CD4-positive, alpha-beta memory T cell (primary cell): ENCODE measurements at regions not wholly inside any gene's neighbourhood (a gene's known extent, or its start where the extent isn't known, plus 50 kb on each side); places are given as distances from the start of the nearest gene placed in this dataset.

Source experiments
- CTCF ChIA-PET: fragments of 350-600 bp; sonication (Branson Sonifier 250); formaldehyde crosslinking; loops from one replicate; lab custom pipeline; 2021; ENCODE audit warnings: inconsistent platforms; ENCODE audit not compliant: partially characterized antibody; lab: Charles Lee
- POLR2A ChIA-PET: fragments of 350-600 bp; sonication (Branson Sonifier 250); formaldehyde crosslinking; loops from one replicate; lab custom pipeline; 2021; ENCODE audit not compliant: partially characterized antibody; lab: Charles Lee
- DNase-seq, 5 donors: peaks; one replicate each; pipeline versions ENCODE4 v3.0.0 to v3.0.0-alpha.2; 2020 to 2022; ENCODE audit warnings: mixed read lengths in 1 of 5
- H3K27ac ChIP-seq: one replicate; pipeline ENCODE4 v1.7.0; 2013; ENCODE audit warnings: low read depth, low read length
- H3K27me3 ChIP-seq: 2 replicates; pipeline ENCODE4 v1.7.0; 2013; ENCODE audit warnings: mild to moderate bottlenecking, low read length, moderate library complexity; ENCODE audit not compliant: insufficient read depth
- H3K36me3 ChIP-seq: 2 replicates; pipeline ENCODE4 v1.7.0; 2013; ENCODE audit warnings: mild to moderate bottlenecking, low read length, moderate library complexity; ENCODE audit not compliant: insufficient read depth
- H3K4me1 ChIP-seq: 2 replicates; pipeline ENCODE4 v1.7.0; 2013; ENCODE audit warnings: mild to moderate bottlenecking, low read length, moderate library complexity; ENCODE audit not compliant: insufficient read depth
- H3K4me3 ChIP-seq, 2 donors: one replicate each; pipeline ENCODE4 v1.7.0; 2013; ENCODE audit warnings: low read length in 2 of 2, mild to moderate bottlenecking in 1 of 2
- H3K9me3 ChIP-seq, 2 donors: one replicate each; pipeline ENCODE4 v1.7.0; 2013; ENCODE audit warnings: low read length in 2 of 2, control low read depth in 1 of 2; ENCODE audit not compliant: control insufficient read depth in 1 of 2
- H3K27ac Mint-ChIP-seq, 7 donors: one replicate each; pipeline ENCODE4 v1.8.0; 2020 to 2021; ENCODE audit warnings: mixed read lengths in 7 of 7, mild to moderate bottlenecking in 6 of 7, inconsistent platforms in 3 of 7, moderate library complexity in 3 of 7
- H3K27me3 Mint-ChIP-seq, 2 donors: one replicate each; pipeline ENCODE4 v1.8.0; 2020 to 2021; ENCODE audit warnings: mixed read lengths in 2 of 2
- H3K36me3 Mint-ChIP-seq, 2 donors: one replicate each; pipeline ENCODE4 v1.8.0; 2020 to 2021; ENCODE audit warnings: mixed read lengths in 2 of 2, inconsistent platforms in 1 of 2, mild to moderate bottlenecking in 1 of 2
- H3K4me1 Mint-ChIP-seq, 4 donors: one replicate each; pipeline ENCODE4 v1.8.0; 2020 to 2021; ENCODE audit warnings: mixed read lengths in 4 of 4, mild to moderate bottlenecking in 1 of 4
- H3K4me3 Mint-ChIP-seq, 8 donors: one replicate each; pipeline ENCODE4 v1.8.0; 2020 to 2021; ENCODE audit warnings: mixed read lengths in 8 of 8, mild to moderate bottlenecking in 7 of 8, moderate library complexity in 6 of 8, inconsistent platforms in 3 of 8
- H3K9me3 Mint-ChIP-seq, 8 donors: one replicate each; pipeline ENCODE4 v1.8.0; 2020 to 2021; ENCODE audit warnings: mixed read lengths in 8 of 8, mild to moderate bottlenecking in 5 of 8, inconsistent platforms in 3 of 8, moderate library complexity in 1 of 8
- intact Hi-C: fragments of 100-400 bp; cut with micrococcal nuclease; formaldehyde crosslinking; loops from one replicate; pipeline ENCODE4 v1.15.1; 2023

GRCh38 chr2:200032895-200033294, 77.5 kb downstream of the MAIP1 start:
- peaks cover 5 to 8% of the 10 kb centered on the region in 2 donors for H3K27me3 Mint-ChIP-seq
- DNase-seq, result no peak
- Histone ChIP-seq H3K9me3 (no peaks in the 10 kb centered on the region), H3K4me3 (no peak overlapping the region), H3K4me1 (no peaks in the 10 kb centered on the region), H3K27ac (no peak overlapping the region), H3K27me3 (no peaks in the 10 kb centered on the region), H3K36me3 (no peaks in the 10 kb centered on the region)
- CTCF ChIA-PET, result no interaction called here
- intact Hi-C loops, result no loop called here
- no peak overlapping the region for H3K27ac Mint-ChIP-seq
- POLR2A ChIA-PET, result no interaction called here
- H3K36me3 Mint-ChIP-seq, result no peaks in the 10 kb centered on the region
- H3K4me1 Mint-ChIP-seq, result no peaks in the 10 kb centered on the region
- no peaks in the 10 kb centered on the region for H3K9me3 Mint-ChIP-seq
- no peak overlapping the region for H3K4me3 Mint-ChIP-seq

DNA sequence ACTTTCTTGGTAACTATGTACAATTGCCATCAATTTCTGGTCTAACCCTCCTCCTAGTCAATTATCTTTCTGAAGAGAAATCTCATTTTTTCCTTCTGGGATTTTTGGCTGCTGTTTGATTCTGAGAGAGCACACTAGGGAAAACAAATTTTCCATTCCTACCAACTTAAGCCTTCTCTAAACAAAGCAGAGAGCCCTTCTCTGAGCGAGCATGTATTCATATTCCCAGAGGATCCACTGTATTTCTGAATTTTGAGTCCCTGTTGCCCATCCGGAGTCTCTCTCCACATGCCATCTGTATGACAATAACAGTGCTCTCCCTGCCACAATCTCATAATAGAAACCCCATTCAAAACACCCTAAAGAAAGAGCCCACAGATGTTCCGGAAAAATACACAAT, 78.5 kb downstream of the MAIP1 start:
- POLR2A ChIA-PET, result no interaction called here

DNA sequence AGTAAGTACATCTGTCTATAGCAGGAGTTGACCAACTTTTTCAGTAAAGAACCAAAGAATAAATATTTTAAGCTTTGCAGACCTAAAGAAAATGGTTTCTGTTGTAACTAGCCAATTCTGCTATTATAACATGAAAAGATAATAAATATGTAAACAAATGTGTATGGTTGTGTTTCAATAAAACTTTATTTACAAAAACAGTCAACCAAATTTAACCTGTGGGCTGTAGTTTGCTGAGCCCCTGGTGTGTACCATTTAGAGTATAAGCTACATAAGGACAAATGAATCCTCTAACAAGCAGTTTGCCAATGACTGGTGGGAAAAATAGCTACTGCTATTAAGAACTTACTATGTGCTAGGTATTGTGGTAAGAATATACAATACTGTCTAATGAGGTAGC, 79.4 kb downstream of the MAIP1 start:
- Histone ChIP-seq H3K27me3 (no peaks in the 10 kb centered on the region), H3K9me3 (no peaks in the 10 kb centered on the region), H3K27ac (no peak overlapping the region), H3K4me3 (no peak overlapping the region), H3K36me3 (no peaks in the 10 kb centered on the region), H3K4me1 (no peaks in the 10 kb centered on the region)
- H3K9me3 Mint-ChIP-seq, result no peaks in the 10 kb centered on the region
- H3K4me1 Mint-ChIP-seq, result no peaks in the 10 kb centered on the region
- H3K36me3 Mint-ChIP-seq, result no peaks in the 10 kb centered on the region
- H3K4me3 Mint-ChIP-seq, result no peak overlapping the region
- intact Hi-C loops, result no loop called here
- ChIA-PET CTCF (no interaction called here), POLR2A (no interaction called here)
- no peak for DNase-seq
- H3K27ac Mint-ChIP-seq, result no peak overlapping the region
- peaks cover 8 to 9% of the 10 kb centered on the region in 2 donors for H3K27me3 Mint-ChIP-seq

More for the DNA sequence above, 78.5 kb downstream of the MAIP1 start:
- Histone ChIP-seq H3K4me3 (no peak overlapping the region), H3K36me3 (no peaks in the 10 kb centered on the region), H3K4me1 (no peaks in the 10 kb centered on the region), H3K27ac (no peak overlapping the region), H3K9me3 (no peaks in the 10 kb centered on the region), H3K27me3 (no peaks in the 10 kb centered on the region)
- CTCF ChIA-PET, result no interaction called here
- no peak for DNase-seq
- Mint-ChIP-seq H3K4me3 (no peak overlapping the region), H3K27ac (no peak overlapping the region), H3K4me1 (no peaks in the 10 kb centered on the region), H3K36me3 (no peaks in the 10 kb centered on the region), H3K27me3 (peaks cover 5 to 8% of the 10 kb centered on the region in 2 donors), H3K9me3 (no peaks in the 10 kb centered on the region)
- intact Hi-C loops, result no loop called here

DNA sequence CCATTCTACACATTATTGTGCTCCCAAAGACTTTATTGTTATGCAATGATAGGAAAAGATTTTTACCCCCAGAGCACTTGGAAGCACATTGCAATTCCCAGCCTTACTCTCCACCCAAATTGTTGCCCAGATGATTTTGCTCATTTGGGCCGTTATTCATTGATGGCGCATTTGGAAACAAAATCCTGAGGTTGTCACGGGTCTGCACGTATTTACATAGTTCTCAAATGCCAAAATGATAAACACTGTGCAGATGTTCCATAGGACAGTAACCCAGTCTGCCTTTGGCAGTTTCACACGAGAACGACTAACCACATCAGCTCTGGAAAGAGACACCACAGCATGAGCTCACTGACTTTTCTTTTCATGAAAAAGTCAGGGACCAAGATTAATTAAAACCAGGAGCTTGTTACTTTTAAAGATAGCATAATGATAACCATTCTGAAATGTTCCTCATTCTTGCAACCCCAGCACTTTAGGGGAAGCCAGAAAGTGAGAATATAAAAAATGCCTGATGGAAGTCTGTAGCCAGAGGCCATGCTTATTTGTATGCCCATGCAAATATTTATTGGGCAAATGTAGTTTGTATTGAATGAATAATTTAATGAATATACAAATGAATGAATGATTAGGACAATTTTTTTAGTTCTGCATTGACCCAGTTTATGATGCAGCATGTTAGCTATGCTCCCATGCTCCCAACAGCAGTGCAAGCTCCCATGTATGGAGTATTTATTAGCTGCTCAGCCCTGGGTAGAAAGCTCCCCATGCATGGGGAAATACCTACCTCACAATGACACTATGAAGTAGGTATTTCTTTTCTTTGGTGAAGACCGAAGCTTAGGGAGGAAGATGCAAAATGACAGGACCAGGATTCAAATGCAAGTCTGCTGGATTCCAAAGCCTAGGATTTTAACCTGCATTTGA, 84.6 kb downstream of the MAIP1 start:
- no peak overlapping the region for H3K27ac Mint-ChIP-seq
- DNase-seq, result no peak
- no peaks in the 10 kb centered on the region for H3K4me1 Mint-ChIP-seq
- H3K9me3 Mint-ChIP-seq, result peaks cover 0 to 15% (median 11%) of the 10 kb centered on the region in 8 donors
- Histone ChIP-seq H3K27me3 (no peaks in the 10 kb centered on the region), H3K9me3 (no peaks in the 10 kb centered on the region), H3K36me3 (no peaks in the 10 kb centered on the region), H3K4me3 (no peak overlapping the region), H3K4me1 (no peaks in the 10 kb centered on the region), H3K27ac (no peak overlapping the region)
- no peak overlapping the region for H3K4me3 Mint-ChIP-seq
- ChIA-PET CTCF (no interaction called here), POLR2A (no interaction called here)
- intact Hi-C loops, result no loop called here
- H3K27me3 Mint-ChIP-seq, result peaks cover 5 to 10% of the 10 kb centered on the region in 2 donors
- peaks cover 0 to 5% of the 10 kb centered on the region in 2 donors for H3K36me3 Mint-ChIP-seq

DNA sequence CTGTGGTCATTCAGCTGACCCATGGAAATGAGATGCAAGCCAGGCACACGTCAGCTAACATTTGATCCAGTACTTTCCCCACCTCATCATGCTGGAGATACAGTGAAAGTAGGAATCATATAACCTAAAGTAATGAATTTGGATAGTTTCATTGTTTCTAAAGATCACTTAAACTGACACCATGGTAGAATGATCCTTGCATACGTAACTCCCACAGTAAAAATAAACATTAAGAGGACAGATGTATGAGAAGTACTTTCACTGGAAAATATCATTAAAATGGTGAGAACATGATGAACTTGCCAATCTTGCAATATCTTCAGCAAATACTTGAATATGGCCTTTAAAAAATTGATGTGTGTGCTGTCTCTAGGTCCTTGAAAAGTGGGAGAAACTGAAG, 85.4 kb downstream of the MAIP1 start:
- CTCF ChIA-PET, result no interaction called here

DNA sequence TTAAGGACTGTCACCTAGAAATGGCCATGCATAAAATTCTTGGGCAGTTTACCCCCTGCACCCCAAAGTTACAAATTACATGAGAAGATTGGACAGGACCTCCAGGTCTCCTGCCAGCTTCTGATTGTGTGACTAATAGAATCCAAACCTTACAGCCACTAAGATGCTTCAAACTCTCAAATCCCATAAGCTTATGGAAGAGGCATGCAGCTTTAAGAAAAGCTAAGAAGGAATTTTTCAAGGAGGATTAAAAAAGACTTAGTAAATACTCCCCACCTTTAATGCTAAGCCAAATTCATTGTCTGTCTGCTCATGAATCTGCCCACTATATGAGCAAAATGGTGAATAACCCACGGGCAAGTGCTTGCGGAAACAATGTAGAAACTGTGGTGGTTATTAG, 86.3 kb downstream of the MAIP1 start:
- peaks cover 2 to 31% (median 23%) of the 10 kb centered on the region in 8 donors for H3K9me3 Mint-ChIP-seq
- no peaks in the 10 kb centered on the region for H3K4me1 ChIP-seq
- H3K27ac Mint-ChIP-seq, result no peak overlapping the region
- intact Hi-C loops, result no loop called here
- H3K9me3 ChIP-seq, result no peaks in the 10 kb centered on the region
- no peaks in the 10 kb centered on the region for H3K4me1 Mint-ChIP-seq
- H3K4me3 ChIP-seq, result no peak overlapping the region
- no peaks in the 10 kb centered on the region for H3K27me3 ChIP-seq
- no peak overlapping the region for H3K4me3 Mint-ChIP-seq
- no peak for DNase-seq
- POLR2A ChIA-PET, result no interaction called here
- peaks cover 0 to 5% of the 10 kb centered on the region in 2 donors for H3K36me3 Mint-ChIP-seq
- CTCF ChIA-PET, result no interaction called here
- peaks cover 8 to 10% of the 10 kb centered on the region in 2 donors for H3K27me3 Mint-ChIP-seq
- no peaks in the 10 kb centered on the region for H3K36me3 ChIP-seq
- H3K27ac ChIP-seq, result no peak overlapping the region

More for the DNA sequence above, 85.4 kb downstream of the MAIP1 start:
- Histone ChIP-seq H3K9me3 (no peaks in the 10 kb centered on the region), H3K27me3 (no peaks in the 10 kb centered on the region), H3K4me3 (no peak overlapping the region), H3K27ac (no peak overlapping the region), H3K36me3 (no peaks in the 10 kb centered on the region), H3K4me1 (no peaks in the 10 kb centered on the region)
- Mint-ChIP-seq H3K27me3 (peaks cover 5 to 10% of the 10 kb centered on the region in 2 donors), H3K27ac (no peak overlapping the region), H3K4me3 (no peak overlapping the region), H3K36me3 (peaks cover 0 to 5% of the 10 kb centered on the region in 2 donors), H3K4me1 (no peaks in the 10 kb centered on the region), H3K9me3 (peaks cover 0 to 23% (median 17%) of the 10 kb centered on the region in 8 donors)
- POLR2A ChIA-PET, result no interaction called here
- intact Hi-C loops, result no loop called here
- DNase-seq, result no peak

- no peaks in the 10 kb centered on the region for H3K27me3 ChIP-seq
- Mint-ChIP-seq H3K9me3 (peaks cover 5 to 32% (median 24%) of the 10 kb centered on the region in 8 donors), H3K27ac (no peak overlapping the region), H3K36me3 (peaks cover 0 to 5% of the 10 kb centered on the region in 2 donors), H3K27me3 (peaks cover 10% of the 10 kb centered on the region in 2 donors), H3K4me3 (no peak overlapping the region), H3K4me1 (no peaks in the 10 kb centered on the region)
- intact Hi-C loops, result no loop called here
- CTCF ChIA-PET, result no interaction called here
- POLR2A ChIA-PET, result no interaction called here
- no peak for DNase-seq
- no peaks in the 10 kb centered on the region for H3K4me1 ChIP-seq
- H3K36me3 ChIP-seq, result no peaks in the 10 kb centered on the region
- no peaks in the 10 kb centered on the region for H3K9me3 ChIP-seq
- no peak overlapping the region for H3K4me3 ChIP-seq
- H3K27ac ChIP-seq, result no peak overlapping the region
These were observed 86.8 kb downstream of the MAIP1 start for GRCh38 chr2:200042102-200042735.
